ENCODE measurements at regions not wholly inside any gene's neighbourhood (a gene's known extent, or its start where the extent isn't known, plus 50 kb on each side); places are given as distances from the start of the nearest gene placed in this dataset.

GRCh38 chr4:138803051-138803450, 212.5 kb upstream of the NOCT start:
- TF ChIP-seq GATA3 (IDR thresholded peaks at IDR 0.05; ENCODE audit: low read depth, low read length) (no peak), GATA2 (IDR thresholded peaks at IDR 0.05; ENCODE audit: low read depth, low read length) (no peak)

Data from SH-SY5Y (cell line).